ENCODE measurements at regions not wholly inside any gene's neighbourhood (a gene's known extent, or its start where the extent isn't known, plus 50 kb on each side); places are given as distances from the start of the nearest gene placed in this dataset.

DNA sequence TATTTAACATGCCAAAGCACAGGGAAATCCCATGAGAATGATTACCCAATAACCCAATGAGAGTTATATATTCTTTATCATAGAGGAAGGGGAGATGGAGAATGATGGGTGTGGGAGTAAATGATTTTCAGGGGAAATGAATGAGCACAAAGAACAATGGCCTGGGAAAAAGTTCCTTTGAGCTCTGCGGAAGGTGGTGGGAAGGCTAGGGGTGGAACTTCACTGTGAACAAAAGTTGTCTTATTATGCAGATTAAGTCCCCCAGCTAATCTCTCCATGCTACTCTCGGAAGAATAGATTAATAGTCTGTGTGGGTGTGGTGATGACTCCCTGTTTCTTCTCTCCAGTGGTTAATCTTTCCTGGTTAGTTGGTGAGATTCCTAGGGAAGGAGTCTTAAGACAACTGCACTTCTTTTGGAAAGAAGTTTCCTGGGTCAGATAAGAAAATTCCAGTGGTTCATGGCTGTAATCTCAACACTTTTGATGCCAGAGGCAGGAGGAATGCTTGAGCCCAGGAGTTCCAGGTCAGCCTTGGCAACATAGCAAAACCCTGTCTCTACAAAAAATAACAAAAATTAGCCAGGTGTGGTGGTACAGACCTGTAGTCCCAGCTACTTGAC is 71.6 kb downstream of the DNTTIP2 start:
- no peaks in the 10 kb centered on the region for H3K9me3 ChIP-seq (ENCODE audit: low read depth, low read length)
- H3K9ac ChIP-seq (ENCODE audit: insufficient read length) = no peak overlapping the region
- no peaks in the 10 kb centered on the region for H3K36me3 ChIP-seq (ENCODE audit: insufficient read depth, low read length)
- no peak for DNase-seq (ENCODE audit: low read depth, low spot score)
- H3K27ac ChIP-seq = no peak overlapping the region
- TF ChIP-seq EZH2 (IDR thresholded peaks at IDR 0.05) (no peak), FOXP2 (optimal IDR thresholded peaks at IDR 0.05; ENCODE audit: control extremely low read depth, extremely low read length, insufficient read depth) (no peak), POLR2AphosphoS5 (IDR thresholded peaks at IDR 0.05; ENCODE audit: borderline replicate concordance, low read depth, low read length) (no peak)
- no peak overlapping the region for H3K4me3 ChIP-seq

DNA sequence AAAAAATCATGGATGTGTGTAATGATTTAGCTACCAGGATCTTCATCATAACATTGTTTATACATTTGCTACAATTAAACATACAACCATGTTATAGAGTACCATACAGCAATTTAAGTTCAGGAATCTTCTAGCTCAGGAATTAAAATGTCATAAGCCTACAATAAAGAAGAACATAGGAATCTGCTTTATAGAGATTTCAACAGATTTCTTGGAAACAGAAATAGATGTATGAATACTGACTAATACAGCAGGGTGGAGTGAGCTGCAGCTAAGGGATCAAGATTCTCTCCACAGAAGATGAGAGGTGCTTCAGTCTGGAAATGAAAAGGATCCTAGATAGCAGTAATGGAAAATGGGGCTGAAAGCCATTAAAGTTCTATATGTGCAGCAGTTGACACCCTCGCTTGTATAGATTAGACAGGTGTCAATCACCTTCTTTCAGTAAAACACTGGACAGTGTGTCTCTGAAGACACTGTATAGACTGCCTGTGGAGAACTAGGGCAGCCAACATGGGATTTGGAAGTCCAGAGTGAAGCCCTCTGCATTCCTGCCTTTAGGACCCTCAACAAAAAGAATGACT is 73.9 kb downstream of the DNTTIP2 start:
- DNase-seq (ENCODE audit: low read depth, low spot score) = no peak
- Histone ChIP-seq H3K27ac (no peak overlapping the region), H3K9ac (ENCODE audit: insufficient read length) (no peak overlapping the region), H3K4me3 (no peak overlapping the region), H3K36me3 (ENCODE audit: insufficient read depth, low read length) (no peaks in the 10 kb centered on the region), H3K9me3 (ENCODE audit: low read depth, low read length) (no peaks in the 10 kb centered on the region)
- TF ChIP-seq EZH2 (IDR thresholded peaks at IDR 0.05) (no peak), FOXP2 (optimal IDR thresholded peaks at IDR 0.05; ENCODE audit: control extremely low read depth, extremely low read length, insufficient read depth) (no peak), POLR2AphosphoS5 (IDR thresholded peaks at IDR 0.05; ENCODE audit: borderline replicate concordance, low read depth, low read length) (no peak)

DNA sequence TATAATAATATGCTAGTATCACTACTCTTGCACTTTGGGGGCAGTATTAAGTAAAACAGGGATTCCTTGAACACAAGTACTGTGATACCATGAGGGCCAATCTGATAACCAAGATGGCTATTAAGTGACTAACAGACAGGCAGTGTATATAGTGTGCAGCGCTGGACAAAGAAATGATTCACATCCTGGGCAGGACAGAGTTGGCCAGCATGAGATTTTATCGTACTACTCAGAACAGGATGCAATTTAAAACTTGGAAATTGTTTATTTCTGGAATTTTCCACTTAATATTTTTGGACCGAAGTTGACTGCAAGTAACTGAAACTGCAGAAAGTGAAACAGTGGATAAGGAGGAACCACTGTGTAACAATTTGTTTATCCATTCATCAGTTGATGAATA is 74.6 kb downstream of the DNTTIP2 start:
- Histone ChIP-seq H3K4me3 (no peak overlapping the region), H3K36me3 (ENCODE audit: insufficient read depth, low read length) (no peaks in the 10 kb centered on the region), H3K9me3 (ENCODE audit: low read depth, low read length) (no peaks in the 10 kb centered on the region), H3K27ac (no peak overlapping the region), H3K9ac (ENCODE audit: insufficient read length) (no peak overlapping the region)
- DNase-seq (ENCODE audit: low read depth, low spot score) = no peak
- TF ChIP-seq FOXP2 (optimal IDR thresholded peaks at IDR 0.05; ENCODE audit: control extremely low read depth, extremely low read length, insufficient read depth) (no peak), POLR2AphosphoS5 (IDR thresholded peaks at IDR 0.05; ENCODE audit: borderline replicate concordance, low read depth, low read length) (no peak), EZH2 (IDR thresholded peaks at IDR 0.05) (no peak)

DNA sequence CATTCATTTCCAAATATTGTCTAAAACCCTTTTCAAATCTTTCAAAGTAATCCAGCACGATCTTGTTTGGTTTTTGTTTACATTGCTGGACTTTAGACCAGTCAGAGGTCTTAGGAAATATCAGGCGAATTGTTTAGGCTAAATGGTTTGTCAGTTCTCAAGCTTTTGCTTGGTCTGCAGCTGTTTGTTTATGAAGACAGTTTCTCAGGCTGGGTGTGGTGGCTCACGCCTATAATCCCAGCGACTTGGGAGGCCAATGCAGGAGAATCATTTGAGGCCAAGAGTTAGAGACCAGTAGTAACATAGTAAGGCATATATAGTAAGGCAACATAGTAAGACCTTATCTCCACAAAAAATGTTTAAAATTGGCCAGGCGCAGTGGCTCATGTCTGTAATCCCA is 77.5 kb downstream of the DNTTIP2 start:
- Histone ChIP-seq H3K36me3 (ENCODE audit: insufficient read depth, low read length) (no peaks in the 10 kb centered on the region), H3K9me3 (ENCODE audit: low read depth, low read length) (no peaks in the 10 kb centered on the region), H3K27ac (no peak overlapping the region), H3K9ac (ENCODE audit: insufficient read length) (no peak overlapping the region), H3K4me3 (no peak overlapping the region)
- DNase-seq (ENCODE audit: low read depth, low spot score) = no peak
- no peak for TF ChIP-seq POLR2AphosphoS5 (IDR thresholded peaks at IDR 0.05; ENCODE audit: borderline replicate concordance, low read depth, low read length)
- TF ChIP-seq EZH2 (IDR thresholded peaks at IDR 0.05) = no peak
- no peak for TF ChIP-seq FOXP2 (optimal IDR thresholded peaks at IDR 0.05; ENCODE audit: control extremely low read depth, extremely low read length, insufficient read depth)

DNA sequence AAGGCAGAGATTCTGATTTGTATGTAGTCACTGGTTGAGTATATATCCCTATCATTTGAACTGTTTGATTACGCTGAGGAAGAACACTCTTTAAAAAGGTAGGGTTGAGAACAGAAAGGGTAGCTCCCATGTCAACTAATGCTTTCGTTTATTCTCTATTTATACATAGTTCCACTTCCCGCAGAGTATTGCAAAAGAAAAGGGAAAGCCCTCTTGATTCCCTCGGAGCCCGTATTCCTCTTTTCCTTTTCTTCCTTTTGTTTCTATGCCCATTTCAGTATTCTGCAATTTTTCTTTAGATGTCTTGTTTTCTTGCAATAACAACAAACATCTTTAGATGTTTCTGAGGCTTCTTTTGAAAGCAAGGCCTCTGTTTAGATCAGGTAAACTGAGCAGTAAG is 78.2 kb downstream of the DNTTIP2 start:
- H3K4me3 ChIP-seq = no peak overlapping the region
- DNase-seq (ENCODE audit: low read depth, low spot score) = no peak
- no peaks in the 10 kb centered on the region for H3K9me3 ChIP-seq (ENCODE audit: low read depth, low read length)
- no peak for TF ChIP-seq EZH2 (IDR thresholded peaks at IDR 0.05)
- TF ChIP-seq FOXP2 (optimal IDR thresholded peaks at IDR 0.05; ENCODE audit: control extremely low read depth, extremely low read length, insufficient read depth) = no peak
- no peak for TF ChIP-seq POLR2AphosphoS5 (IDR thresholded peaks at IDR 0.05; ENCODE audit: borderline replicate concordance, low read depth, low read length)
- H3K36me3 ChIP-seq (ENCODE audit: insufficient read depth, low read length) = no peaks in the 10 kb centered on the region
- H3K9ac ChIP-seq (ENCODE audit: insufficient read length) = no peak overlapping the region
- H3K27ac ChIP-seq = no peak overlapping the region

DNA sequence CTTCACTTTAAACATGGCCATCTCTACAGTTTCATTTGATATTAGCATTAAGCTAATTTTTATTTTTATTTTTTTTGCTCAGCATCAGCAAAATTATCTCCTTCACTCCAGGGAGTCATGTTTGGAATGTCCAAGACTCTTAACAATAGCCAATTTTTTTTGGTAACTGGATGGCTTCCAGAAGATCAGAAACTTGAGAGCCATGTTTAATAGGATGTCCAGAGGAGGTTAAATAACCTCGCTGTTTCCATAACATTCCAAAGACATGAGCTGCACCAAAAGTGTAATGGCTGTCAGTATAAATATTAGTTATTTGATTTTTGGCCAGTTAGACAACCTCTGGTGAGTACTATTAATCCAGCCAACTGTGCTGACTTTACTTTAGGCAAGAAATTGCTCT is 80.7 kb downstream of the DNTTIP2 start:
- H3K27ac ChIP-seq = no peak overlapping the region
- DNase-seq (ENCODE audit: low read depth, low spot score) = no peak
- no peaks in the 10 kb centered on the region for H3K9me3 ChIP-seq (ENCODE audit: low read depth, low read length)
- H3K36me3 ChIP-seq (ENCODE audit: insufficient read depth, low read length) = no peaks in the 10 kb centered on the region
- TF ChIP-seq FOXP2 (optimal IDR thresholded peaks at IDR 0.05; ENCODE audit: control extremely low read depth, extremely low read length, insufficient read depth) = no peak
- no peak overlapping the region for H3K9ac ChIP-seq (ENCODE audit: insufficient read length)
- H3K4me3 ChIP-seq = no peak overlapping the region

DNA sequence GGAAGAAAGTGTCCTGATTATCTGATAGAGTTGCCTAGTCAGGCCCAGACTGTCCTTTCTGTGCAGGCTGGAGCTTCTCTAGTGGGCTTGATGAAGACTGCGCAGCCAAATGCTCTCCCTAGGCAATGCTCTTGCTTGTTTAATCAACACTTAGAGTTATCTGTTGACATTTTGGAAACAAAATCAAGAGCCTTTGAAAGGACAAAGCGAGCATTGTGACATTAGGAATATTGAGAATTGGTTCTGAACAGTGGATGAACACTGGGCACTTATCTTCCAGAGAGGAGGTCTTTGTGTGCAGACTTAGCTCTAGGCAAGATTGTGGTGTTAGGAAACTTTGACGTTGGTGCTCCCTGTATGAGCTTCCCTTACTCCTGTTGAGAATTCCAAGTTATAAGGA is 94.5 kb downstream of the DNTTIP2 start:
- TF ChIP-seq EZH2 (IDR thresholded peaks at IDR 0.05) (no peak), POLR2AphosphoS5 (IDR thresholded peaks at IDR 0.05; ENCODE audit: borderline replicate concordance, low read depth, low read length) (no peak), FOXP2 (optimal IDR thresholded peaks at IDR 0.05; ENCODE audit: control extremely low read depth, extremely low read length, insufficient read depth) (no peak)
- Histone ChIP-seq H3K27ac (no peak overlapping the region), H3K9me3 (ENCODE audit: low read depth, low read length) (no peaks in the 10 kb centered on the region), H3K4me3 (no peak overlapping the region), H3K9ac (ENCODE audit: insufficient read length) (no peak overlapping the region), H3K36me3 (ENCODE audit: insufficient read depth, low read length) (no peaks in the 10 kb centered on the region)
- no peak for DNase-seq (ENCODE audit: low read depth, low spot score)

DNA sequence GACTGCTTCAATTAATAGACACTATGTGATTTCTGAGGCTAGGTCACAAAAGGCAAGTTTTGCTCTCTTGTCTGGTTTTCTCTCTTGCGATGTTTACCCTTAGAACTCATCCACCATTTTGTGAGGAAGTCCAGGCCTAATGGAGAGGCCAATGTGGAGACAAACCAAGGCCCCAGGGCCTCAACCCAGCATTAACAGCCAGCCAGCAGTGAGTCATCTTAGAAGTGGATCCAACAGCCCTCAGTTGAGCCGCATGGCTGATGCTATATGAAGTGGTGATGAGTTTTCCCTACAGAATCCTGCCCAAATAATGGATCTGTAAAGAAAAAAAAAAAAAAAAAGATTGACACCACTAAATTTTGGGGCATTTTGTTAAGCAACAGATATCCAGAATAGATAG is 95.1 kb downstream of the DNTTIP2 start:
- TF ChIP-seq FOXP2 (optimal IDR thresholded peaks at IDR 0.05; ENCODE audit: control extremely low read depth, extremely low read length, insufficient read depth) = no peak
- no peak for TF ChIP-seq POLR2AphosphoS5 (IDR thresholded peaks at IDR 0.05; ENCODE audit: borderline replicate concordance, low read depth, low read length)
- no peak for TF ChIP-seq EZH2 (IDR thresholded peaks at IDR 0.05)
- Histone ChIP-seq H3K9ac (ENCODE audit: insufficient read length) (no peak overlapping the region), H3K27ac (no peak overlapping the region), H3K9me3 (ENCODE audit: low read depth, low read length) (no peaks in the 10 kb centered on the region), H3K36me3 (ENCODE audit: insufficient read depth, low read length) (no peaks in the 10 kb centered on the region), H3K4me3 (no peak overlapping the region)
- no peak for DNase-seq (ENCODE audit: low read depth, low spot score)
